Thyroid gland (tissue), 4 donors: ENCODE measurements at regions not wholly inside any gene's neighbourhood (a gene's known extent, or its start where the extent isn't known, plus 50 kb on each side); places are given as distances from the start of the nearest gene placed in this dataset.

ENCODE experiments used
- POLR2A ChIP-seq, 2 donors: fragments of 450-650 bp; IDR thresholded peaks; one replicate each; pipeline ENCODE4 v1.6.1; 2017; ENCODE audit warnings: antibody characterized with exemption in 2 of 2, mild to moderate bottlenecking in 2 of 2, moderate library complexity in 1 of 2
- TF ChIP-seq, protein P1 (sequence below), 6 experiments: fragments of 200-600 bp in 3 of 6; fragments of 450-650 bp in 3 of 6; sonication (generic) in 3 of 6; IDR thresholded peaks; one replicate each; pipeline ENCODE4 v1.5.1; 2016 to 2019; ENCODE audit warnings: antibody characterized with exemption in 6 of 6, mild to moderate bottlenecking in 2 of 6, inconsistent platforms in 1 of 6, moderate library complexity in 1 of 6

- TF ChIP-seq, protein P1, sequence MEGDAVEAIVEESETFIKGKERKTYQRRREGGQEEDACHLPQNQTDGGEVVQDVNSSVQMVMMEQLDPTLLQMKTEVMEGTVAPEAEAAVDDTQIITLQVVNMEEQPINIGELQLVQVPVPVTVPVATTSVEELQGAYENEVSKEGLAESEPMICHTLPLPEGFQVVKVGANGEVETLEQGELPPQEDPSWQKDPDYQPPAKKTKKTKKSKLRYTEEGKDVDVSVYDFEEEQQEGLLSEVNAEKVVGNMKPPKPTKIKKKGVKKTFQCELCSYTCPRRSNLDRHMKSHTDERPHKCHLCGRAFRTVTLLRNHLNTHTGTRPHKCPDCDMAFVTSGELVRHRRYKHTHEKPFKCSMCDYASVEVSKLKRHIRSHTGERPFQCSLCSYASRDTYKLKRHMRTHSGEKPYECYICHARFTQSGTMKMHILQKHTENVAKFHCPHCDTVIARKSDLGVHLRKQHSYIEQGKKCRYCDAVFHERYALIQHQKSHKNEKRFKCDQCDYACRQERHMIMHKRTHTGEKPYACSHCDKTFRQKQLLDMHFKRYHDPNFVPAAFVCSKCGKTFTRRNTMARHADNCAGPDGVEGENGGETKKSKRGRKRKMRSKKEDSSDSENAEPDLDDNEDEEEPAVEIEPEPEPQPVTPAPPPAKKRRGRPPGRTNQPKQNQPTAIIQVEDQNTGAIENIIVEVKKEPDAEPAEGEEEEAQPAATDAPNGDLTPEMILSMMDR (IDR thresholded peaks at IDR 0.05), result peak in 1 of 6 experiments; percentile 14
- no peak for TF ChIP-seq POLR2A (IDR thresholded peaks at IDR 0.05)
Measured at GRCh38 chr17:77645072-77646045, 313.1 kb upstream of the TNRC6C start.
